CD14-positive monocyte (primary cell): ENCODE measurements at regions not wholly inside any gene's neighbourhood (a gene's known extent, or its start where the extent isn't known, plus 50 kb on each side); places are given as distances from the start of the nearest gene placed in this dataset.

Source experiments
- DNase-seq, 3 donors: peaks; one replicate each; pipeline ENCODE4 v3.0.0-alpha.2; 2011 to 2022
- H2AFZ ChIP-seq: 2 replicates; pipeline ENCODE4 v1.6.0; 2012; ENCODE audit warnings: mild to moderate bottlenecking, low read depth, low read length, inconsistent platforms; ENCODE audit not compliant: insufficient read depth, poor library complexity, severe bottlenecking
- H3K27ac ChIP-seq, 2 donors: 1 replicate in 1 of 2; 2 replicates in 1 of 2; pipeline ENCODE4 v1.5.1; 2012 to 2013; ENCODE audit warnings: low read length in 2 of 2, control low read depth in 1 of 2, inconsistent platforms in 1 of 2, low read depth in 1 of 2, mild to moderate bottlenecking in 1 of 2
- H3K27me3 ChIP-seq, 2 donors: one replicate each; pipeline versions ENCODE4 v1.6.0 to v1.6.1; 2011 to 2013; ENCODE audit warnings: low read length in 2 of 2; ENCODE audit not compliant: control insufficient read depth in 2 of 2, insufficient read depth in 2 of 2
- H3K36me3 ChIP-seq, 2 donors: replicated peaks in 1 of 2; 1 replicate in 1 of 2; 2 replicates in 1 of 2; pipeline versions ENCODE4 v1.5.1 to v1.6.1; 2012 to 2013; ENCODE audit warnings: low read length in 2 of 2, control low read depth in 1 of 2, inconsistent platforms in 1 of 2, mild to moderate bottlenecking in 1 of 2; ENCODE audit not compliant: insufficient read depth in 2 of 2, control insufficient read depth in 1 of 2
- H3K4me1 ChIP-seq, 2 donors: 1 replicate in 1 of 2; 2 replicates in 1 of 2; pipeline versions ENCODE4 v1.5.1 to v1.6.1; 2012 to 2013; ENCODE audit warnings: low read length in 2 of 2, control low read depth in 1 of 2, inconsistent platforms in 1 of 2, mild to moderate bottlenecking in 1 of 2, moderate library complexity in 1 of 2; ENCODE audit not compliant: insufficient read depth in 2 of 2, control insufficient read depth in 1 of 2
- H3K4me2 ChIP-seq: replicated peaks from 2 replicates; pipeline ENCODE3; 2012; ENCODE audit warnings: low read length, moderate library complexity, mild to moderate bottlenecking; ENCODE audit not compliant: poor library complexity, severe bottlenecking; ENCODE audit errors: extremely low read depth
- H3K4me3 ChIP-seq, 3 experiments: fragments of 200-600 bp in 1 of 3; sonication (generic) in 1 of 3; replicated peaks in 1 of 3; 1 replicate in 2 of 3; 2 replicates in 1 of 3; pipeline ENCODE4 v1.5.1; 2011 to 2013; ENCODE audit warnings: low read length in 3 of 3, mild to moderate bottlenecking in 3 of 3, control low read depth in 2 of 3, low read depth in 2 of 3, inconsistent platforms in 1 of 3, moderate library complexity in 1 of 3
- H3K79me2 ChIP-seq: 2 replicates; pipeline ENCODE4 v1.6.0; 2012; ENCODE audit warnings: mild to moderate bottlenecking, control low read depth, inconsistent platforms, low read length, moderate library complexity; ENCODE audit not compliant: insufficient read depth
- H3K9ac ChIP-seq: 2 replicates; pipeline ENCODE4 v1.6.0; 2017; ENCODE audit warnings: low read length, mild to moderate bottlenecking; ENCODE audit not compliant: insufficient read depth, poor library complexity, severe bottlenecking
- H3K9me3 ChIP-seq, 2 donors: replicated peaks in 1 of 2; 1 replicate in 1 of 2; 2 replicates in 1 of 2; pipeline versions ENCODE4 v1.5.1 to v1.6.1; 2012 to 2013; ENCODE audit warnings: low read length in 2 of 2, control low read depth in 1 of 2; ENCODE audit not compliant: control insufficient read depth in 1 of 2, insufficient read depth in 1 of 2
- H4K20me1 ChIP-seq: 2 replicates; pipeline ENCODE4 v1.6.0; 2012; ENCODE audit warnings: mild to moderate bottlenecking, low read length, control low read depth, moderate library complexity; ENCODE audit not compliant: insufficient read depth
- H3K27ac Mint-ChIP-seq, 7 donors: one replicate each; pipeline ENCODE4 v1.8.0; 2020; ENCODE audit warnings: mild to moderate bottlenecking in 7 of 7, mixed read lengths in 7 of 7, moderate library complexity in 6 of 7, inconsistent platforms in 2 of 7
- H3K27me3 Mint-ChIP-seq, 3 donors: one replicate each; pipeline ENCODE4 v1.8.0; 2021 to 2022; ENCODE audit warnings: low read depth in 3 of 3, mild to moderate bottlenecking in 3 of 3, mixed read lengths in 3 of 3, moderate library complexity in 3 of 3, inconsistent platforms in 1 of 3
- H3K36me3 Mint-ChIP-seq, 2 donors: one replicate each; pipeline ENCODE4 v1.8.0; 2020; ENCODE audit warnings: mixed read lengths in 2 of 2, inconsistent platforms in 1 of 2, mild to moderate bottlenecking in 1 of 2
- H3K4me1 Mint-ChIP-seq: one replicate; pipeline ENCODE4 v1.8.0; 2020; ENCODE audit warnings: mild to moderate bottlenecking, mixed read lengths
- H3K4me3 Mint-ChIP-seq, 2 donors: one replicate each; pipeline ENCODE4 v1.8.0; 2020; ENCODE audit warnings: mild to moderate bottlenecking in 2 of 2, mixed read lengths in 2 of 2, moderate library complexity in 1 of 2
- H3K9me3 Mint-ChIP-seq, 7 donors: one replicate each; pipeline ENCODE4 v1.8.0; 2020 to 2022; ENCODE audit warnings: mixed read lengths in 7 of 7, mild to moderate bottlenecking in 6 of 7, moderate library complexity in 6 of 7, inconsistent platforms in 2 of 7
- CTCF ChIP-seq: fragments of 200-600 bp; IDR thresholded peaks from one replicate; pipeline ENCODE4 v1.8.0; 2022; ENCODE audit warnings: antibody characterized with exemption, mild to moderate bottlenecking
- WGBS: methylation state at CpG from one replicate; pipeline ENCODE4 v1.1.5; 2013; ENCODE audit warnings: missing lambda C conversion rate; ENCODE audit not compliant: insufficient coverage; 5-methylcytosine and 5-hydroxymethylcytosine counted together
- intact Hi-C, 2 donors: fragments of 100-400 bp; cut with micrococcal nuclease; formaldehyde crosslinking; loops; one replicate each; pipeline versions ENCODE4 v1.15.0 to v1.15.1; 2023

GRCh38 chr2:39994151-39994550, 215.1 kb upstream of the THUMPD2 start:
- H3K4me1 ChIP-seq = no peaks in the 10 kb centered on the region
- no peak overlapping the region for H3K4me2 ChIP-seq
- no peak overlapping the region for H2AFZ ChIP-seq
- no peaks in the 10 kb centered on the region for H3K79me2 ChIP-seq
- Mint-ChIP-seq H3K4me3 (no peak overlapping the region), H3K27me3 (peaks cover 0 to 2% (median 0%) of the 10 kb centered on the region in 3 donors), H3K9me3 (no peaks in the 10 kb centered on the region), H3K27ac (no peak overlapping the region), H3K4me1 (no peaks in the 10 kb centered on the region), H3K36me3 (no peaks in the 10 kb centered on the region)
- no peak for DNase-seq
- no peak overlapping the region for H3K4me3 ChIP-seq
- H4K20me1 ChIP-seq = no peaks in the 10 kb centered on the region
- no peak overlapping the region for H3K9ac ChIP-seq
- no peaks in the 10 kb centered on the region for H3K36me3 ChIP-seq
- no peaks in the 10 kb centered on the region for H3K9me3 ChIP-seq
- no peak overlapping the region for H3K27ac ChIP-seq
- intact Hi-C loops = no loop called here
- no peak for TF ChIP-seq CTCF
- no peaks in the 10 kb centered on the region for H3K27me3 ChIP-seq

- H3K4me1 Mint-ChIP-seq = no peaks in the 10 kb centered on the region
These were observed 212.2 kb upstream of the THUMPD2 start for GRCh38 chr2:39991298-39991697.

More at GRCh38 chr2:39991298-39991697, 212.2 kb upstream of the THUMPD2 start:
- H3K4me3 Mint-ChIP-seq = no peak overlapping the region
- no peaks in the 10 kb centered on the region for H3K27me3 Mint-ChIP-seq
- H3K4me3 ChIP-seq = no peak overlapping the region
- no peak overlapping the region for H2AFZ ChIP-seq
- no peak overlapping the region for H3K4me2 ChIP-seq
- no CpG with 5 or more reads among the region's 2 CpGs for WGBS
- no peak for DNase-seq
- no peaks in the 10 kb centered on the region for H3K4me1 ChIP-seq
- no peaks in the 10 kb centered on the region for H3K79me2 ChIP-seq
- H3K27ac Mint-ChIP-seq = no peak overlapping the region
- H3K9me3 Mint-ChIP-seq = peaks cover 0 to 10% (median 3%) of the 10 kb centered on the region in 7 donors
- H3K9ac ChIP-seq = no peak overlapping the region
- TF ChIP-seq CTCF = no peak
- intact Hi-C loops = no loop called here
- H3K9me3 ChIP-seq = no peaks in the 10 kb centered on the region
- no peaks in the 10 kb centered on the region for H3K27me3 ChIP-seq
- no peaks in the 10 kb centered on the region for H3K36me3 ChIP-seq
- no peaks in the 10 kb centered on the region for H3K36me3 Mint-ChIP-seq
- no peaks in the 10 kb centered on the region for H4K20me1 ChIP-seq
- H3K27ac ChIP-seq = no peak overlapping the region
